Esophagus squamous epithelium (tissue), 5 donors: ENCODE measurements at regions not wholly inside any gene's neighbourhood (a gene's known extent, or its start where the extent isn't known, plus 50 kb on each side); places are given as distances from the start of the nearest gene placed in this dataset.

Experiments used
- DNase-seq: peaks from one replicate; lab custom pipeline; 2025; lab: John Stamatoyannopoulos, UW
- H3K27ac ChIP-seq, 4 donors: fragments of 200-600 bp; sonication (generic); one replicate each; pipeline ENCODE4 v1.5.1; 2016 to 2019; ENCODE audit warnings: mild to moderate bottlenecking in 1 of 4
- H3K27me3 ChIP-seq, 4 donors: fragments of 200-600 bp; sonication (generic); 1 replicate in 3 of 4; 2 replicates in 1 of 4; pipeline versions ENCODE4 v1.5.1 to v1.6.0; 2017 to 2021; ENCODE audit warnings: antibody characterized with exemption in 1 of 4
- H3K36me3 ChIP-seq, 3 donors: fragments of 200-600 bp; sonication (generic); one replicate each; pipeline ENCODE4 v1.5.1; 2016 to 2019
- H3K4me1 ChIP-seq, 3 donors: fragments of 200-600 bp; sonication (generic); one replicate each; pipeline ENCODE4 v1.5.1; 2017 to 2019
- H3K4me3 ChIP-seq, 4 donors: fragments of 200-600 bp; sonication (generic); 1 replicate in 3 of 4; 2 replicates in 1 of 4; pipeline ENCODE4 v1.5.1; 2016 to 2019; ENCODE audit warnings: mild to moderate bottlenecking in 2 of 4, moderate library complexity in 1 of 4
- H3K9me3 ChIP-seq, 3 donors: fragments of 200-600 bp; sonication (generic); one replicate each; pipeline ENCODE4 v1.5.1; 2016 to 2019
- CTCF ChIP-seq, 6 experiments: fragments of 450-650 bp in 4 of 6; fragments of 200-600 bp in 2 of 6; sonication (generic) in 2 of 6; IDR thresholded peaks; one replicate each; pipeline ENCODE4 v1.5.1; 2016 to 2019; ENCODE audit warnings: antibody characterized with exemption in 6 of 6, mild to moderate bottlenecking in 4 of 6, moderate library complexity in 4 of 6
- POLR2A ChIP-seq, 4 donors: fragments of 450-650 bp; IDR thresholded peaks; one replicate each; pipeline ENCODE4 v1.6.1; 2017; ENCODE audit warnings: antibody characterized with exemption in 4 of 4, mild to moderate bottlenecking in 4 of 4, moderate library complexity in 3 of 4
- WGBS, 2 donors: methylation state at CpG; one replicate each; pipeline ENCODE4 v1.1.5; 2018; 5-methylcytosine and 5-hydroxymethylcytosine counted together
- intact Hi-C: fragments of 100-400 bp; cut with DNase I; formaldehyde crosslinking; loops from one replicate; pipeline ENCODE4 v1.15.0; 2022
- donor health status: DM: yes; HTN: yes; CAD: no.

GRCh38 chr6:94394822-94395221 lies 975.5 kb upstream of the EPHA7 start:
- no peaks in the 10 kb centered on the region for H3K27me3 ChIP-seq
- H3K36me3 ChIP-seq, result no peaks in the 10 kb centered on the region
- H3K4me1 ChIP-seq, result no peaks in the 10 kb centered on the region
- intact Hi-C loops, result no loop called here
- WGBS, 2 donors, result 78 to 86% methylated on average over 2 of the region's 2 CpGs
- no peak for DNase-seq
- no peak overlapping the region for H3K4me3 ChIP-seq
- TF ChIP-seq POLR2A (IDR thresholded peaks at IDR 0.05), result no peak
- no peak for TF ChIP-seq CTCF (IDR thresholded peaks at IDR 0.05)
- no peak overlapping the region for H3K27ac ChIP-seq
- no peaks in the 10 kb centered on the region for H3K9me3 ChIP-seq

GRCh38 chr6:94389218-94389617 lies 969.9 kb upstream of the EPHA7 start:
- intact Hi-C loops, result no loop called here
- H3K27ac ChIP-seq, result no peak overlapping the region
- TF ChIP-seq POLR2A (IDR thresholded peaks at IDR 0.05), result no peak
- no peak for TF ChIP-seq CTCF (IDR thresholded peaks at IDR 0.05)
- no peak for DNase-seq
- H3K4me1 ChIP-seq, result no peaks in the 10 kb centered on the region
- no peak overlapping the region for H3K4me3 ChIP-seq
- no peaks in the 10 kb centered on the region for H3K9me3 ChIP-seq
- no peaks in the 10 kb centered on the region for H3K27me3 ChIP-seq
- no peaks in the 10 kb centered on the region for H3K36me3 ChIP-seq
- 35 to 50% methylated on average over 2 of the region's 2 CpGs for WGBS, 2 donors

- Histone ChIP-seq H3K36me3 (no peaks in the 10 kb centered on the region), H3K27me3 (no peaks in the 10 kb centered on the region), H3K4me1 (no peaks in the 10 kb centered on the region), H3K4me3 (no peak overlapping the region), H3K9me3 (no peaks in the 10 kb centered on the region), H3K27ac (no peak overlapping the region)
- TF ChIP-seq POLR2A (IDR thresholded peaks at IDR 0.05) (no peak), CTCF (IDR thresholded peaks at IDR 0.05) (no peak)
- 48 to 81% methylated on average over 1 of the region's 1 CpG for WGBS, 2 donors
- intact Hi-C loops, result no loop called here
- DNase-seq, result no peak
These were observed 958.5 kb upstream of the EPHA7 start for GRCh38 chr6:94377835-94378234.

GRCh38 chr6:94376876-94377275 lies 957.5 kb upstream of the EPHA7 start:
- DNase-seq, result no peak
- WGBS, 2 donors, result 67 to 92% methylated on average over 1 of the region's 1 CpG
- Histone ChIP-seq H3K4me3 (no peak overlapping the region), H3K9me3 (no peaks in the 10 kb centered on the region), H3K27ac (no peak overlapping the region), H3K4me1 (no peaks in the 10 kb centered on the region), H3K27me3 (no peaks in the 10 kb centered on the region), H3K36me3 (no peaks in the 10 kb centered on the region)
- TF ChIP-seq CTCF (IDR thresholded peaks at IDR 0.05) (no peak), POLR2A (IDR thresholded peaks at IDR 0.05) (no peak)
- intact Hi-C loops, result no loop called here

- H3K27me3 ChIP-seq, result no peaks in the 10 kb centered on the region
- no peaks in the 10 kb centered on the region for H3K4me1 ChIP-seq
- no peaks in the 10 kb centered on the region for H3K9me3 ChIP-seq
- no peaks in the 10 kb centered on the region for H3K36me3 ChIP-seq
- no peak overlapping the region for H3K27ac ChIP-seq
- no peak for TF ChIP-seq POLR2A (IDR thresholded peaks at IDR 0.05)
- no peak for TF ChIP-seq CTCF (IDR thresholded peaks at IDR 0.05)
- DNase-seq, result no peak
- no peak overlapping the region for H3K4me3 ChIP-seq
- intact Hi-C loops, result no loop called here
These were observed 952.9 kb upstream of the EPHA7 start for GRCh38 chr6:94372229-94372628.
